Stimulated activated CD4-positive, alpha-beta T cell treated with anti-CD3 and anti-CD28 coated beads, TNF-alpha, amount 100 ng/mL, for 4 hours (primary cell): ENCODE measurements at regions not wholly inside any gene's neighbourhood (a gene's known extent, or its start where the extent isn't known, plus 50 kb on each side); places are given as distances from the start of the nearest gene placed in this dataset.

ENCODE experiments used
- DNase-seq, 3 experiments: peaks; one replicate each; pipeline ENCODE4 v3.0.0-alpha.2; 2020; ENCODE audit warnings: low read depth in 3 of 3

GRCh38 chr3:194836661-194837060, 151.0 kb downstream of the FAM43A start:
- DNase-seq = no peak

- no peak for DNase-seq
Observed at GRCh38 chr3:194837457-194838127, 151.9 kb downstream of the FAM43A start.

- no peak for DNase-seq
Observed at GRCh38 chr3:194838236-194838635, 152.6 kb downstream of the FAM43A start.

- no peak for DNase-seq
Observed at GRCh38 chr3:194840661-194841514, 155.2 kb downstream of the FAM43A start.

- no peak for DNase-seq
Observed at GRCh38 chr3:194841515-194841841, 155.8 kb downstream of the FAM43A start.

- DNase-seq = no peak
Observed at GRCh38 chr3:194843556-194843955, 157.9 kb downstream of the FAM43A start.

- DNase-seq = no peak
Observed at GRCh38 chr3:194844046-194844445, 158.4 kb downstream of the FAM43A start.

- DNase-seq = no peak
Observed at GRCh38 chr3:194849166-194849875, 163.6 kb downstream of the FAM43A start.

- no peak for DNase-seq
Observed at GRCh38 chr3:194851254-194851653, 165.6 kb downstream of the FAM43A start.

- no peak for DNase-seq
Observed at GRCh38 chr3:194851941-194852340, 166.3 kb downstream of the FAM43A start.

- no peak for DNase-seq
Observed at GRCh38 chr3:194852345-194852744, 166.7 kb downstream of the FAM43A start.

GRCh38 chr3:194852831-194853508, 167.3 kb downstream of the FAM43A start:
- DNase-seq = no peak

GRCh38 chr3:194854206-194854605, 168.5 kb downstream of the FAM43A start:
- DNase-seq = no peak

GRCh38 chr3:194854659-194855390, 169.1 kb downstream of the FAM43A start:
- DNase-seq = no peak

- no peak for DNase-seq
Observed at GRCh38 chr3:194856296-194856695, 170.6 kb downstream of the FAM43A start.

GRCh38 chr3:194857469-194858113, 171.9 kb downstream of the FAM43A start:
- DNase-seq = no peak

GRCh38 chr3:194858382-194858781, 172.7 kb downstream of the FAM43A start:
- DNase-seq = no peak

- DNase-seq = no peak
Observed at GRCh38 chr3:194860725-194861124, 175.0 kb downstream of the FAM43A start.

- DNase-seq = no peak
Observed at GRCh38 chr3:194861375-194861774, 175.7 kb downstream of the FAM43A start.

GRCh38 chr3:194865061-194865460, 179.4 kb downstream of the FAM43A start:
- no peak for DNase-seq

- no peak for DNase-seq
Observed at GRCh38 chr3:194865615-194866014, 179.9 kb downstream of the FAM43A start.
